ENCODE measurements at regions not wholly inside any gene's neighbourhood (a gene's known extent, or its start where the extent isn't known, plus 50 kb on each side); places are given as distances from the start of the nearest gene placed in this dataset.

- in situ Hi-C loops (cut with MboI; ENCODE audit: low sequenced_read_pairs), result no loop called here
Measured at GRCh38 chr5:126195410-126196100, 227.7 kb upstream of the GRAMD2B start.

DNA sequence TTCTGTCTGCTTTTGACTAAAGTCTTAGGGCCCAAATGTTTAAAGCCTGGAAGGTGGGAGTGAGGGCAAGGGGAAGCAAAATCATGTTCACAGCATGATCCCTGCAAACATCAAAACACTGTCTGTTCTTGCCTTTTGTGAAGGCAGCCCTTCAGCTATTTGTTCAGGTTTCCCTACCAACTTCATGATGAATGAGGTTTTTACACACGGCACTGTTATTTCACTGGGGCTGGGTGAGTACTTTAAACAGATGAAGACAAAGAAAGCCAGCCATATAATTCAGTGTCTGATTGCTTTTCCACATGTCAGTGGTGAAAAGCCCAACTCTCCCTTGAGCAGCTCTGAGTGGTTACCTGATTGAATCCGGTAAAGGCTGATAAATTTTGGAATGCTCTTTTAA is 224.7 kb upstream of the GRAMD2B start:
- in situ Hi-C loops (cut with MboI; ENCODE audit: low sequenced_read_pairs), result no loop called here

- in situ Hi-C loops (cut with MboI; ENCODE audit: low sequenced_read_pairs), result no loop called here
Measured at GRCh38 chr5:126199467-126199866, 223.7 kb upstream of the GRAMD2B start.

- in situ Hi-C loops (cut with MboI; ENCODE audit: low sequenced_read_pairs), result no loop called here
Measured at GRCh38 chr5:126208691-126209090, 214.5 kb upstream of the GRAMD2B start.

DNA sequence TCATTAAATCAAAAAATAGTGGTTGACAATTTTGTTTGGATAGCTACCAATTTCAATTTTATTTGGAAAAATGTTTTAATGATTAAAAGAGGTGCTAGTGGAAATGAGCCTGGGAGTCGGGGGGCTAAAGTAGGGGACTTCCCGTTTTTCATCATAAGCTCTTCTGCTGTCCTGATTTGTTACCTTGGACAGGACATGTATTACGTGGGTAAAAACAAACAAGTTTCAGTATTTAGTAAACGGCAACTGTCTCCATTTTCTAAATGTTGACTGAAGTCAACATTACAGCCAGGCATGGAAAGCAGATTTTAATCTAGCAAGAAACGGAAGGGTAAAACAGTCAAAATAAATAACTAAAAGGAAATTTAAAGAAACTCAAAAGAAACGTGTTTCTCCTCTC is 212.3 kb upstream of the GRAMD2B start:
- in situ Hi-C loops (cut with MboI; ENCODE audit: low sequenced_read_pairs), result no loop called here

DNA sequence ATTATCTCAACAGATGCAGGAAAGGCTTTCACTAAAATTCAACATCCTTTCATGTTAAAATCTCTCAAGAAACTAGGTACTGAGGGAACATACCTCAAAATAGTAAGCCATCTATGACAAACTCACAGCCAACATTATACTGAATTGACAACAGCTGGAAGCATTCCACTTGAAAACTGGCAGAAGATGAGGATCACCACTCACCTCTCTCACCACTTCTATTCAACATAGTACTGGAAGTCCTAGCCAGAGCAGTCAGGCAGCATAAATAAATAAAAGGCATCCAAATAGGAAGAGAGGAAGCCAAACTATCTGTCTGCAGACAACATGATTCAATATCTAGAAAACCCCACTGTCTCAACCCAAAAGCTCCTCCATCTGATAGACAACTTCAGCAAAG is 203.6 kb upstream of the GRAMD2B start:
- in situ Hi-C loops (cut with MboI; ENCODE audit: low sequenced_read_pairs), result no loop called here

- in situ Hi-C loops (cut with MboI; ENCODE audit: low sequenced_read_pairs), result no loop called here
Measured at GRCh38 chr5:126220725-126221124, 202.5 kb upstream of the GRAMD2B start.

DNA sequence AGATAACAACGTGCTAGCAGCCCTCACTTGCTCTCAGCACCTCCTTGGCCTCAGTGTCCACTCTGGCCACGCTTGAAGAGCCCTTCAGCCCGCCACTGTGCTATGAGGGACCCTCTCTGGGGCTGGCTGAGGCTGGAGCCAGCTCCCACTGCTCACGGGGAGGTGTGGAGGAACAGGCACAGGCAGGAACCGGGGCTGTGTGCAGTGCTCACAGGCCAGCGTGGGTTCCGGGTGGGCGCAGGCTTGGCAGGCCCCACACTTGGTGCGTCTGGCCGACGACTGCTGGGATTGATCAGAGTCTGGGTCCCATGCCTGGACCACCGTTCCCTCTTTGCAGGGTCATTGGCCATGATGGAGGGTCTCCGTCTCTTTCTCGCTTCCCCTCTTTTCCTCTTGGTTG is 194.3 kb upstream of the GRAMD2B start:
- in situ Hi-C loops (cut with MboI; ENCODE audit: low sequenced_read_pairs), result no loop called here

- in situ Hi-C loops (cut with MboI; ENCODE audit: low sequenced_read_pairs), result no loop called here
Measured at GRCh38 chr5:126233256-126233655, 190.0 kb upstream of the GRAMD2B start.

- in situ Hi-C loops (cut with MboI; ENCODE audit: low sequenced_read_pairs), result no loop called here
Measured at GRCh38 chr5:126234563-126235195, 188.5 kb upstream of the GRAMD2B start.

DNA sequence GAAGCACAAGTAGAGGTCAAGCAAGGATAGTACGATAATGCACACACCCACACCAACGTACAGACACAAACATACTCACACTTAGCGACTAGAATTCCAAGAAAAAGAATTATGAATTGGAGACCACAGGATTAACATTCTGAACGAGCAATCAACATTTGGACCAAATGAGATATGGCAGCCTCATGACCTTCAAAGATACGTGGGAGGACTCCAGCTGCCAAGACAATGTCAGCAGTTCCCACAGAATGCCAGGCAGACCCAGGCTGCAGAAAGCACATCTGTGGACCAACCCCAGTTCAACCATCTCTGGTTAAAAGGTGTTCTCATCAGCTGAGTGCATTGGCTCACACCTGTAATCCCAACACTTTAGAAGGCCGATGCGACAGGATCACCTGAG is 187.6 kb upstream of the GRAMD2B start:
- in situ Hi-C loops (cut with MboI; ENCODE audit: low sequenced_read_pairs), result no loop called here

GRCh38 chr5:126236994-126237393 is 186.2 kb upstream of the GRAMD2B start:
- in situ Hi-C loops (cut with MboI; ENCODE audit: low sequenced_read_pairs), result no loop called here

DNA sequence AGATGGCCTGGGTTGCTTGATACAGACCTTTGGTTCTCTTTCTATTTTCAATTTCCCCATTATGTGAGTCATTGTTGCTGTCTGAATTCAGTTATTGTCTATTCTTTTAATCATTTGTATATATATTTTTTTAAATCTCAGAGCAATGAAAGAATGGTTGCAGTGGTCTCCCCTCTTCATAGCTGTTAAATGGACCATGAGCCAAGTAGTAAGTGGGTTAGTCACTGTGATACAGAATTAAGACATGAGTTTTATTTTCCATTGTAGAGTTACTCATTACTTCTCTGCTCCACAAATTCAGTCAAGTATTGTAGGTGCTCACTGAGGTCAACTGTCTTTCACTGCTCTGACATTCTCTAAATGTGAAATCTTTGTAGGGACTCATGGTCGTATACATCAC is 174.6 kb upstream of the GRAMD2B start:
- in situ Hi-C loops (cut with MboI; ENCODE audit: low sequenced_read_pairs), result no loop called here

GRCh38 chr5:126251024-126251423 is 172.2 kb upstream of the GRAMD2B start:
- in situ Hi-C loops (cut with MboI; ENCODE audit: low sequenced_read_pairs), result no loop called here

DNA sequence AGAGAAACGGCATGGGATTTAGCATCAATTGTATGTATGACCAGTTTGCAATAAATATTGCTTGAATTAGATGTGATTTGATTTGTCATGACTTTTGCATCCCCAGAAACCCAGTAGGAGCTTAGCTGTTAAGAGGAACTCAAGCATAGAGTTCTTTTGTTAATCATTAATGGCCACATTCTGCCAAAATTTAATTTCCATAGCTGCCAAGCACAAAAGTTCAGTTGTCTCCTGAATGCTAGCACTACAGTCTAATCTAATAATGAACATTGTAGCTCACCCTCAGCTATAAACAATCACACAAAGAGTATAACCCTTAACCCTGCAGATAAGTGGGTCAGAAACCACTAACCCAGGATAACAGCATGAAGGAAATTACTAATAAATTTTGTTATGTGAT is 169.8 kb upstream of the GRAMD2B start:
- in situ Hi-C loops (cut with MboI; ENCODE audit: low sequenced_read_pairs), result no loop called here

DNA sequence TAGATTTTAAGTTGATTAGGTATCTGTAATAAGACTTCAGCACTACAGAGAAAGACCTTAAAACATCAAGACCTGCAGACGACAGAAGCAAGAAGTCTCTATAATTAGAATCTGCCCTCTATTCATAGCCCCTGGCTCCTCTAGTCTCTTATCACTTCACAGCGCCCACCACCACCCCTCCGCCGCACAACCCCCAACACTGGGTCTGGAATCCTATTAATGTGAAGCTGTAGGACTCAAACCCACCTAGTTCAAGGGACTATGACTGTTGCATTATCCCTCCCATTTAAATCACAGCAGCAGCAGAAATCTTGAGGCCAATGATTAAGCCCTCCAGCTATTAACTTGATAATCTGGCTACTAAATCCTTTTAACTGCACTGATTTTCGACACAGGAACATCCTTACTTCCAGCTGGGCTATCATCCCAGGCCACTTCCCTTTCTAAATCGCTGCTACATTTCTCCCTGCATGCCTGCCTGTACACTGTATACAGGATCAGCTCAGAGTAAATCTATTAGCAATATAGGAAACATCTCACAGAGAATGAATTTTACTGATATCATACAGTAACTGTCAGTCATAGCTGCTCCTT is 159.5 kb upstream of the GRAMD2B start:
- in situ Hi-C loops (cut with MboI; ENCODE audit: low sequenced_read_pairs), result no loop called here

DNA sequence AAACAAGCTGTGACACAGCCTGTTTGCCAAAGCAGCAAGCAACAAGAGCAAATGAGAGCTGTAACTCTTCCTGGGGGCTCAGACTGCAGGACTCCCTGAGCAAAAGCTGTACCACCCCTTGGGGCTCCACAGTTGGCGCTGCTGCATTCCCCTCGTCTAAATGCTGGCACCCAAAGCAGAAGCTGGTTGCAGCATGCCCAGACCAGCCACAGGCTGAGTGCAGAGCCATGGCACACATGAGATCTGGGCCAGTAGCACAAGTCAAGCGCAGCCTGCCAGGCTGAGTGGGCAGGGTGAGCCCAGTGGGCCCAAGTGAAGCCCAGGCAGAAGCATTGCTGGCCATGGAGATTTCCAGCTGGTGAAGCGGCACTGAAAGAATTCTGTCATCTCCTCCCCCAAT is 157.3 kb upstream of the GRAMD2B start:
- in situ Hi-C loops (cut with MboI; ENCODE audit: low sequenced_read_pairs), result no loop called here

DNA sequence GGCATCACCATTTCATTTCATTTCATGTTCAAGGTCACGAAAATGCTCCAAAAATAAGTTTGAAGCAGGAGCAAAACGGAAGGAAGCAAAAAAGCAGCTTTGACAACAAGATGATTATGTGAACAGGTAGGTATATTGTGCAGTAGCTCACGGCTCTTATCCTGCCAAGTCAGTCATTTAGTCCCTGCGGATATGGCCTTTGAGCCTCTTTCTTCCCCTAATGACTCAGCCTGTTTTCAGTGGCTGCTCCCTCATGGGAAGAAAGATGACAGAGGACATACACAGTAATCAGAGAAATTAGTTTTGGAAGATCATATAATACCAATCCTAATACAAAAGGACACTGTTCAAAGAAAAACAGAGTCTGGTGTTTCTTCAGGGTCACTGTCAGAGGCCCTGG is 155.8 kb upstream of the GRAMD2B start:
- in situ Hi-C loops (cut with MboI; ENCODE audit: low sequenced_read_pairs), result no loop called here

- in situ Hi-C loops (cut with MboI; ENCODE audit: low sequenced_read_pairs), result no loop called here
Measured at GRCh38 chr5:126268697-126269315, 154.4 kb upstream of the GRAMD2B start.

DNA sequence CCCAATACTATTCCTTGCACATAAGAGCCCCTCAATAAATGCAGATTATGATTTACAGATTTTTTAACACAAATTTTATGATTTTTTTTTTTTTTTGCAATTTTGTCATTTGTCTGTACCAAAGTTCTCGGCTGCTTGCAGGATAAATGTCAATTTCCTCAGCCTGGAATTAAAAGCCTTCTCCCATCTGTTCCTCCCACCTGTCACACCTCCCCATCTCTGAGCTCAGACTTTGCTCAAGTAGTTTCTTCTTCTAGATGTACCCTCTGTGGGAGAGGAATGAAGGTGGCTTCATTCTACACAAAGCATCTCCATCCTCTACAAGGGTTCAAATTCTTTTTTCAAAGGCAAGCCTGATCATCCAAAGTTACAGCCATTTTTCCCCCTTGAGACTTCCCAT is 153.7 kb upstream of the GRAMD2B start:
- in situ Hi-C loops (cut with MboI; ENCODE audit: low sequenced_read_pairs), result no loop called here

GRCh38 chr5:126271141-126271540 is 152.1 kb upstream of the GRAMD2B start:
- in situ Hi-C loops (cut with MboI; ENCODE audit: low sequenced_read_pairs), result no loop called here
